CD4-positive, CD25-positive, alpha-beta regulatory T cell (primary cell): ENCODE measurements at regions not wholly inside any gene's neighbourhood (a gene's known extent, or its start where the extent isn't known, plus 50 kb on each side); places are given as distances from the start of the nearest gene placed in this dataset.
"Not testable (repeated sequence)": the region's sequence is repeated elsewhere in the genome, so short reads cannot be mapped to it uniquely, and the experiment has no call there.

Source experiments
- ATAC-seq, 2 donors: fragments of 150-1000 bp; cut with Tn5 transposase; one replicate each; pipeline ENCODE4 v1.10.0; 2021; ENCODE audit warnings: low read depth in 2 of 2, moderate number of reproducible peaks in 2 of 2, moderate library complexity in 1 of 2
- DNase-seq, 3 donors: peaks; one replicate each; pipeline versions ENCODE4 v3.0.0 to v3.0.0-alpha.2; 2012 to 2022; ENCODE audit warnings: mixed read lengths in 1 of 3
- H3K27ac ChIP-seq: one replicate; pipeline ENCODE4 v1.7.0; 2013; ENCODE audit warnings: mild to moderate bottlenecking, low read length; ENCODE audit not compliant: insufficient read depth, poor library complexity, severe bottlenecking
- H3K27me3 ChIP-seq: one replicate; pipeline ENCODE4 v1.7.0; 2013; ENCODE audit warnings: low read length; ENCODE audit not compliant: control insufficient read depth, insufficient read depth
- H3K36me3 ChIP-seq: one replicate; pipeline ENCODE4 v1.7.0; 2013; ENCODE audit warnings: mild to moderate bottlenecking, low read length, moderate library complexity; ENCODE audit not compliant: control insufficient read depth, insufficient read depth
- H3K4me1 ChIP-seq: 2 replicates; pipeline ENCODE4 v1.7.0; 2013; ENCODE audit warnings: mild to moderate bottlenecking, low read length; ENCODE audit not compliant: insufficient read depth, control insufficient read depth, poor library complexity, severe bottlenecking
- H3K4me3 ChIP-seq: one replicate; pipeline ENCODE4 v1.7.0; 2013; ENCODE audit warnings: low read depth, mild to moderate bottlenecking, low read length, moderate library complexity
- H3K9me3 ChIP-seq, 2 experiments: 1 replicate in 1 of 2; 2 replicates in 1 of 2; pipeline ENCODE4 v1.7.0; 2013; ENCODE audit warnings: low read length in 2 of 2, mild to moderate bottlenecking in 1 of 2, moderate library complexity in 1 of 2; ENCODE audit not compliant: control insufficient read depth in 2 of 2
- H3K27ac Mint-ChIP-seq, 3 donors: one replicate each; pipeline ENCODE4 v1.8.0; 2020 to 2022; ENCODE audit warnings: mild to moderate bottlenecking in 3 of 3, mixed read lengths in 3 of 3, moderate library complexity in 2 of 3
- H3K27me3 Mint-ChIP-seq: one replicate; pipeline ENCODE4 v1.8.0; 2022; ENCODE audit warnings: mild to moderate bottlenecking, mixed read lengths
- H3K36me3 Mint-ChIP-seq: one replicate; pipeline ENCODE4 v1.8.0; 2020; ENCODE audit warnings: mixed read lengths
- H3K4me1 Mint-ChIP-seq, 4 donors: one replicate each; pipeline ENCODE4 v1.8.0; 2020 to 2022; ENCODE audit warnings: mixed read lengths in 4 of 4, mild to moderate bottlenecking in 1 of 4
- H3K4me3 Mint-ChIP-seq, 4 donors: one replicate each; pipeline ENCODE4 v1.8.0; 2020 to 2022; ENCODE audit warnings: mild to moderate bottlenecking in 4 of 4, mixed read lengths in 4 of 4, moderate library complexity in 3 of 4
- H3K9me3 Mint-ChIP-seq, 7 donors: one replicate each; pipeline ENCODE4 v1.8.0; 2020 to 2022; ENCODE audit warnings: mixed read lengths in 7 of 7, mild to moderate bottlenecking in 3 of 7, moderate library complexity in 2 of 7

DNA sequence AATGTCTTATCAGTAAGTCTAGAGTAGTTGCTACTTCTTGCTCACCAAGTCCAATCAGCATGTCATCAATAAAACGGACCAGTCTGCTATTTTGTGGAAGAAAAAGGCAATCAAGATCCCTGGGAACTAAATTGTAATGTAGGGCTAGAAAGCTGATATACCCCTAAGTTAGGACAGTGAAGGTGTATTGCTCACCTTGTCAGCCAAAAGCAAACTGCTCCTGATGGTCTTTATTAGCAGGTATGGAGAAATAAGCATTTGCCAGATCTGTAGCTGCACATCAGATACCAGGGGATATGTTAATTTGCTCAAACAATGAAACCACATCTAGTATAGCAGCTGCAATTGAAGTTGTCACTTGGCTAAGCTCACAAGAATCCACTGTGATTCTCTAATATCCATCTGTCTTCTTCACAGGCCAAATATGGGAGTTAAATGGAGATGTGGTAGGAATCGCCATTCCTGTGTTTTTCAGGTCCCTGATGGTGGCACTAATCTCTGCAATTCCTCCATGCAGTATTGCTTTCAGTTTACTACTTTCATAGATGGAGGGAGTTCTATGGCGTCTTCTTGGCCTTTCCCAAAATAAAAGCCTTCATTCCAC is 75.0 kb downstream of the TMEM237 start:
- Histone ChIP-seq H3K27ac (no peak overlapping the region), H3K36me3 (no peaks in the 10 kb centered on the region), H3K27me3 (peaks cover 2% of the 10 kb centered on the region), H3K9me3 (no peaks in the 10 kb centered on the region), H3K4me1 (no peaks in the 10 kb centered on the region), H3K4me3 (no peak overlapping the region)
- ATAC-seq, result no peak
- H3K4me1 Mint-ChIP-seq, result peaks cover 0 to 8% (median 2%) of the 10 kb centered on the region in 4 donors
- H3K36me3 Mint-ChIP-seq, result peaks cover 3% of the 10 kb centered on the region
- peaks cover 0 to 3% (median 0%) of the 10 kb centered on the region in 7 donors for H3K9me3 Mint-ChIP-seq
- peaks cover 4% of the 10 kb centered on the region for H3K27me3 Mint-ChIP-seq
- no peak overlapping the region for H3K27ac Mint-ChIP-seq
- no peak for DNase-seq
- H3K4me3 Mint-ChIP-seq, result no peak overlapping the region

DNA sequence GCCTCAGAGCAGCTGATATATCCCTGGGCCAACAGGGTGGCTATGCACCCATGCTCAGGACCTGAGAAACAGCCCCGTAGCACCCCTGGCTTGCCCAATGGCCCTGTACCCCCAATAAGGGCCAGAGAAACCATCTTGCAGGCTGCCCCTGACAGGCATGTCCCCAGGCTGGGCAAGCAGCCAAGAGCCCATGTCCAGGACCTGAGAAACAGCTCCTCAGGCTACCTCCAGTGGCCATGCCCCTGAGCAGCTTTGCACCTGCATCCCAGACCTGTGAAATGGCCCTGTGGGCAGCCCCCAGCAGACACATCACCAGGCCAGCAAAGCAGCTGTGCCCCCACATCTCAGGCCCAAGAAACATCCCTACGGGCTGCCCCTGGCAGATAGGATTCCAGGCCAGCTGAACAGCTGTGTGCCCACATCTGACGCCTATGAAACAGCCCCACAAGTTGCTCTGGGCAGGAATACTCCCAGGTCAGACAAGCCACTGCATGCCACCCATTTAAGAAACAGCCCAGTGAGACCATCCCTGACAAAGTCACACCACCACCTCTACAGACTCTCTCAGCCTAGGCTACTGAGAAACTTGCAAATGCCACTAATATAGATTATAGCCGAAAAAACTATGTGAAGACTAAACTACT is 84.1 kb downstream of the TMEM237 start:
- no peak overlapping the region for H3K27ac ChIP-seq
- H3K4me3 Mint-ChIP-seq, result no peak overlapping the region
- no peaks in the 10 kb centered on the region for H3K36me3 Mint-ChIP-seq
- no peaks in the 10 kb centered on the region for H3K9me3 ChIP-seq
- DNase-seq (no peak), ATAC-seq (no peak)
- no peak overlapping the region for H3K27ac Mint-ChIP-seq
- no peaks in the 10 kb centered on the region for H3K4me1 ChIP-seq
- no peaks in the 10 kb centered on the region for H3K27me3 ChIP-seq
- H3K36me3 ChIP-seq, result no peaks in the 10 kb centered on the region
- peaks cover 2% of the 10 kb centered on the region for H3K27me3 Mint-ChIP-seq
- no peak overlapping the region for H3K4me3 ChIP-seq
- H3K9me3 Mint-ChIP-seq, result peaks cover 0 to 2% (median 0%) of the 10 kb centered on the region in 7 donors
- H3K4me1 Mint-ChIP-seq, result no peaks in the 10 kb centered on the region

DNA sequence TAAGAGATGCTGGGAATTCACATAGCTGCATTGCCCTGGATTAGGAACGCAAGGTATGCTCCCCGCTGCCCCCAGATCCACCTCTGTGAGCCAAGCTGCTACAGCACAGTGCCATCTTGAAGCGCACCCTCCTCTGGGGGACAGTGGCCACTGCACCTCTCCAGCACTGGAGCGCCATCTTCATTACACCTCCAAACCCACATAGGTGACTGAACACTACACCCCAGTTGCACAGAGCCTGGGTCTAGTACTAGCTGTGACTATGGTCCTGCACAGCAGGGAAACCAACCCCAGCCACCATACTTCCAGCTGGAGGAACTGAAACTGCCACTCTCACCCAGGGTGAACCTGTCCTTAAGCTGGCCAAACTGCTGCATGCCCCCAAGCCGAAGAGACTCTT is 84.6 kb downstream of the TMEM237 start:
- H3K9me3 Mint-ChIP-seq, result peaks cover 0 to 2% (median 0%) of the 10 kb centered on the region in 7 donors
- no peaks in the 10 kb centered on the region for H3K36me3 Mint-ChIP-seq
- H3K27ac Mint-ChIP-seq, result no peak overlapping the region

GRCh38 chr2:201558232-201558631 is 85.1 kb downstream of the TMEM237 start:
- Histone ChIP-seq H3K4me1 (no peaks in the 10 kb centered on the region), H3K36me3 (no peaks in the 10 kb centered on the region), H3K9me3 (no peaks in the 10 kb centered on the region), H3K4me3 (no peak overlapping the region), H3K27me3 (no peaks in the 10 kb centered on the region), H3K27ac (no peak overlapping the region)
- no peak for ATAC-seq
- Mint-ChIP-seq H3K4me3 (peak overlapping the region in 1 of 4 donors; percentile 29), H3K27me3 (no peaks in the 10 kb centered on the region), H3K9me3 (peaks cover 0 to 2% (median 0%) of the 10 kb centered on the region in 7 donors), H3K36me3 (no peaks in the 10 kb centered on the region), H3K4me1 (no peaks in the 10 kb centered on the region), H3K27ac (no peak overlapping the region)
- DNase-seq, result no peak

More for the DNA sequence above, 84.6 kb downstream of the TMEM237 start:
- H3K27ac ChIP-seq, result no peak overlapping the region
- no peaks in the 10 kb centered on the region for H3K27me3 Mint-ChIP-seq
- H3K4me1 Mint-ChIP-seq, result no peaks in the 10 kb centered on the region
- H3K27me3 ChIP-seq, result no peaks in the 10 kb centered on the region
- ATAC-seq (no peak), DNase-seq (no peak)
- no peak overlapping the region for H3K4me3 Mint-ChIP-seq
- H3K9me3 ChIP-seq, result no peaks in the 10 kb centered on the region
- H3K4me1 ChIP-seq, result no peaks in the 10 kb centered on the region
- H3K4me3 ChIP-seq, result no peak overlapping the region
- H3K36me3 ChIP-seq, result no peaks in the 10 kb centered on the region

GRCh38 chr2:201551901-201552300 is 91.4 kb downstream of the TMEM237 start:
- Histone ChIP-seq H3K4me1 (no peaks in the 10 kb centered on the region), H3K27me3 (no peaks in the 10 kb centered on the region), H3K27ac (no peak overlapping the region), H3K36me3 (no peaks in the 10 kb centered on the region), H3K4me3 (no peak overlapping the region), H3K9me3 (no peaks in the 10 kb centered on the region)
- Mint-ChIP-seq H3K36me3 (no peaks in the 10 kb centered on the region), H3K9me3 (peaks cover 0 to 2% (median 0%) of the 10 kb centered on the region in 7 donors), H3K4me1 (no peaks in the 10 kb centered on the region), H3K27me3 (no peaks in the 10 kb centered on the region), H3K27ac (no peak overlapping the region), H3K4me3 (no peak overlapping the region)
- DNase-seq, result no peak
- ATAC-seq, result no peak

DNA sequence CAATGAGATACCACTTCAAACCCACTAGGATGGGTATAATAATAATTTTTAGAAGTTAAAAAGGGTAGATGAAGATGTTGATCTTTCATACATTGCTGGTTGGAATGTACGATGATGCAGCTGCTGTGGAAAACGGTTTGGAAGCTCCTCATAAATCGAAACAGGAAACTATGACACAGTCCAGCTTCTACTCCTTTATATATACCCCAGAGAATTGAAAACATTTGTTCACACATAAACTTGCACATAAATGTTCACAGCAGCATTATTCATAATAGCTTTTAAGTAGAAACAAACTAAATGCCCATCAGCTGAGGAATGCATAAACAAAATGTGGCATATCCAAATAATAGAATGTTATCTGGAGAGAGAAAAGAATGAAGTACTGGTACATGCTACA is 95.0 kb downstream of the STRADB start:
- Histone ChIP-seq H3K4me1 (no peaks in the 10 kb centered on the region), H3K27me3 (peaks cover 5% of the 10 kb centered on the region), H3K36me3 (no peaks in the 10 kb centered on the region), H3K27ac (no peak overlapping the region), H3K4me3 (no peak overlapping the region), H3K9me3 (no peaks in the 10 kb centered on the region)
- ATAC-seq (no peak), DNase-seq (no peak)
- Mint-ChIP-seq H3K27me3 (peaks cover 15% of the 10 kb centered on the region), H3K27ac (no peak overlapping the region), H3K4me1 (no peaks in the 10 kb centered on the region), H3K36me3 (no peaks in the 10 kb centered on the region), H3K4me3 (no peak overlapping the region), H3K9me3 (peaks cover 0 to 6% (median 1%) of the 10 kb centered on the region in 7 donors)

DNA sequence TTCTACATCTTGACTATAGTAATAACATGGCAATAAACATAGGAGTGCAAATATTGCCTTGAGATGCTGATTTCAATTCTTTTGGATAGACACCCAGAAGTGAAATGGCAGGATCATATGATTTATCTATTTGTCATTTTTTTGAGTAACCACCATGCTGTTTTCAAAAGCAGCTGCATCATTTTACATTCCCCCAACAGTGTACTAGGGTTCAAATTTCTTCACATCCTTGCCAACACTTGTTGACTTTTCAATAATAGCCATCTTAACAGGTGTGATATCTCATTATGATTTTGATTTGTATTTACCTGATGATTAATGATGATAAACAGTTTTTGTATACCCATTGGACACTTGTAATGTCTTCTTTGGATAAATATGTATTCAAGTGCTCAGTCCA is 90.8 kb downstream of the STRADB start:
- H3K4me1 Mint-ChIP-seq, result peaks cover 0 to 6% (median 0%) of the 10 kb centered on the region in 4 donors
- H3K4me3 Mint-ChIP-seq, result no peak overlapping the region
- H3K27ac Mint-ChIP-seq, result no peak overlapping the region
- H3K27me3 Mint-ChIP-seq, result peaks cover 24% of the 10 kb centered on the region
- DNase-seq (no peak), ATAC-seq (no peak)
- Histone ChIP-seq H3K4me3 (no peak overlapping the region), H3K27ac (no peak overlapping the region), H3K4me1 (no peaks in the 10 kb centered on the region), H3K9me3 (no peaks in the 10 kb centered on the region), H3K27me3 (peaks cover 5% of the 10 kb centered on the region), H3K36me3 (no peaks in the 10 kb centered on the region)
- peaks cover 0 to 6% (median 4%) of the 10 kb centered on the region in 7 donors for H3K9me3 Mint-ChIP-seq
- no peaks in the 10 kb centered on the region for H3K36me3 Mint-ChIP-seq

DNA sequence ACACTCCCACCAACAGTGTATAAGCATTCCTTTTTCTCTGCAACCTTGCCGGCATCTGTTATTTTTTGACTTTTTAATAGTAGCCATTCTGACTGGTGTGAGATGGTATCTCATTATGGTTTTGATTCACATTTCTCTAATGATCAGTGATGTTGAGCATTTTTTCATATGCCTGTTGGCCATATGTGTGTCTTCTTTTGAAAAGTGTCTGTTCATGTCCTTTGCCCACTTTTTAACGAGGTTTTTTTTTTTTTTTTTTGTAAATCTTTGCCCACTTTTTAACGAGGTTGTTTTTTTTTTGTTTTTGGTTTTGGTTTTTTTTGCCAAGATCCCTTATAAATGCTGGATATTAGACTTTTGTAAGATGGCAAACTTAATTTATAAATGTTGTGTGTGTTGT is 87.7 kb downstream of the STRADB start:
- not testable (repeated sequence) for H3K4me1 ChIP-seq, H3K27me3 ChIP-seq, ATAC-seq, H3K9me3 ChIP-seq, DNase-seq, H3K27ac Mint-ChIP-seq, H3K4me3 Mint-ChIP-seq, H3K36me3 Mint-ChIP-seq, H3K27ac ChIP-seq, H3K4me1 Mint-ChIP-seq, H3K36me3 ChIP-seq, H3K4me3 ChIP-seq, H3K9me3 Mint-ChIP-seq
- peaks cover 19% of the 10 kb centered on the region for H3K27me3 Mint-ChIP-seq
